DMS 273 treated with DMSO at 0.1 percent for 48 hours (cell line): ENCODE measurements at regions not wholly inside any gene's neighbourhood (a gene's known extent, or its start where the extent isn't known, plus 50 kb on each side); places are given as distances from the start of the nearest gene placed in this dataset.

ENCODE experiments used
- DNase-seq: peaks from one replicate; lab custom pipeline; 2025; lab: John Stamatoyannopoulos, UW

GRCh38 chr3:72155391-72156064 lies 370.6 kb upstream of the PROK2 start:
- DNase-seq, result peak; percentile 87

GRCh38 chr3:72154391-72155335 lies 369.7 kb upstream of the PROK2 start:
- no peak for DNase-seq

GRCh38 chr3:72153477-72154314 lies 368.7 kb upstream of the PROK2 start:
- DNase-seq, result no peak

- DNase-seq, result peak; percentile 57
These were observed 367.9 kb upstream of the PROK2 start for GRCh38 chr3:72152551-72153476.

GRCh38 chr3:72151465-72152238 lies 366.7 kb upstream of the PROK2 start:
- DNase-seq, result no peak

GRCh38 chr3:72150634-72151412 lies 365.9 kb upstream of the PROK2 start:
- DNase-seq, result no peak

GRCh38 chr3:72149645-72150300 lies 364.8 kb upstream of the PROK2 start:
- no peak for DNase-seq

- DNase-seq, result no peak
These were observed 362.7 kb upstream of the PROK2 start for GRCh38 chr3:72147600-72147999.

GRCh38 chr3:72145506-72146380 lies 360.8 kb upstream of the PROK2 start:
- no peak for DNase-seq

GRCh38 chr3:72144773-72145505 lies 360.0 kb upstream of the PROK2 start:
- DNase-seq, result no peak

- no peak for DNase-seq
These were observed 359.2 kb upstream of the PROK2 start for GRCh38 chr3:72143966-72144717.

- no peak for DNase-seq
These were observed 358.4 kb upstream of the PROK2 start for GRCh38 chr3:72143322-72143721.

GRCh38 chr3:72142028-72142427 lies 357.1 kb upstream of the PROK2 start:
- no peak for DNase-seq

- DNase-seq, result no peak
These were observed 356.3 kb upstream of the PROK2 start for GRCh38 chr3:72141264-72141663.

- DNase-seq, result no peak
These were observed 354.4 kb upstream of the PROK2 start for GRCh38 chr3:72139316-72139715.
